ENCODE measurements at regions not wholly inside any gene's neighbourhood (a gene's known extent, or its start where the extent isn't known, plus 50 kb on each side); places are given as distances from the start of the nearest gene placed in this dataset.

- H3K4me3 ChIP-seq = no peak overlapping the region
- ATAC-seq (ENCODE audit: insufficient number of reproducible peaks, low FRiP score, low read depth) (no peak), DNase-seq (ENCODE audit: low spot score) (no peak)
- no peak overlapping the region for H3K27ac ChIP-seq
- no peaks in the 10 kb centered on the region for H3K27me3 ChIP-seq (replicated peaks; ENCODE audit: insufficient read depth)
- TF ChIP-seq, protein P1, sequence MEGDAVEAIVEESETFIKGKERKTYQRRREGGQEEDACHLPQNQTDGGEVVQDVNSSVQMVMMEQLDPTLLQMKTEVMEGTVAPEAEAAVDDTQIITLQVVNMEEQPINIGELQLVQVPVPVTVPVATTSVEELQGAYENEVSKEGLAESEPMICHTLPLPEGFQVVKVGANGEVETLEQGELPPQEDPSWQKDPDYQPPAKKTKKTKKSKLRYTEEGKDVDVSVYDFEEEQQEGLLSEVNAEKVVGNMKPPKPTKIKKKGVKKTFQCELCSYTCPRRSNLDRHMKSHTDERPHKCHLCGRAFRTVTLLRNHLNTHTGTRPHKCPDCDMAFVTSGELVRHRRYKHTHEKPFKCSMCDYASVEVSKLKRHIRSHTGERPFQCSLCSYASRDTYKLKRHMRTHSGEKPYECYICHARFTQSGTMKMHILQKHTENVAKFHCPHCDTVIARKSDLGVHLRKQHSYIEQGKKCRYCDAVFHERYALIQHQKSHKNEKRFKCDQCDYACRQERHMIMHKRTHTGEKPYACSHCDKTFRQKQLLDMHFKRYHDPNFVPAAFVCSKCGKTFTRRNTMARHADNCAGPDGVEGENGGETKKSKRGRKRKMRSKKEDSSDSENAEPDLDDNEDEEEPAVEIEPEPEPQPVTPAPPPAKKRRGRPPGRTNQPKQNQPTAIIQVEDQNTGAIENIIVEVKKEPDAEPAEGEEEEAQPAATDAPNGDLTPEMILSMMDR (IDR thresholded peaks at IDR 0.05) = no peak
- no peaks in the 10 kb centered on the region for H3K36me3 ChIP-seq
- H3K4me1 ChIP-seq (ENCODE audit: control insufficient read depth in 1 of 2, low read depth in 2 of 2) = no peaks in the 10 kb centered on the region
- H3K9me3 ChIP-seq = no peaks in the 10 kb centered on the region
These were observed 447.0 kb downstream of the PLK2 start for GRCh38 chr5:58012801-58013315.

GRCh38 chr5:58012102-58012501, 447.8 kb downstream of the PLK2 start:
- no peak overlapping the region for H3K4me3 ChIP-seq
- no peaks in the 10 kb centered on the region for H3K4me1 ChIP-seq (ENCODE audit: control insufficient read depth in 1 of 2, low read depth in 2 of 2)
- ATAC-seq (ENCODE audit: insufficient number of reproducible peaks, low FRiP score, low read depth) = no peak
- no peaks in the 10 kb centered on the region for H3K27me3 ChIP-seq (replicated peaks; ENCODE audit: insufficient read depth)
- DNase-seq (ENCODE audit: low spot score) = no peak
- H3K36me3 ChIP-seq = no peaks in the 10 kb centered on the region
- no peaks in the 10 kb centered on the region for H3K9me3 ChIP-seq
- no peak overlapping the region for H3K27ac ChIP-seq
- TF ChIP-seq, protein P1 (IDR thresholded peaks at IDR 0.05) = no peak

- Histone ChIP-seq H3K4me3 (no peak overlapping the region), H3K4me1 (ENCODE audit: control insufficient read depth in 1 of 2, low read depth in 2 of 2) (no peaks in the 10 kb centered on the region), H3K27ac (no peak overlapping the region), H3K9me3 (no peaks in the 10 kb centered on the region), H3K27me3 (replicated peaks; ENCODE audit: insufficient read depth) (no peaks in the 10 kb centered on the region), H3K36me3 (no peaks in the 10 kb centered on the region)
- TF ChIP-seq, protein P1 (IDR thresholded peaks at IDR 0.05) = no peak
- ATAC-seq (ENCODE audit: insufficient number of reproducible peaks, low FRiP score, low read depth) = no peak
- DNase-seq (ENCODE audit: low spot score) = no peak
These were observed 448.6 kb downstream of the PLK2 start for GRCh38 chr5:58011301-58011700.

GRCh38 chr5:58009754-58010153, 450.1 kb downstream of the PLK2 start:
- Histone ChIP-seq H3K9me3 (no peaks in the 10 kb centered on the region), H3K4me1 (ENCODE audit: control insufficient read depth in 1 of 2, low read depth in 2 of 2) (no peaks in the 10 kb centered on the region), H3K27me3 (replicated peaks; ENCODE audit: insufficient read depth) (no peaks in the 10 kb centered on the region), H3K27ac (no peak overlapping the region), H3K4me3 (no peak overlapping the region), H3K36me3 (no peaks in the 10 kb centered on the region)
- TF ChIP-seq, protein P1 (IDR thresholded peaks at IDR 0.05) = no peak
- no peak for ATAC-seq (ENCODE audit: insufficient number of reproducible peaks, low FRiP score, low read depth)
- no peak for DNase-seq (ENCODE audit: low spot score)

DNA sequence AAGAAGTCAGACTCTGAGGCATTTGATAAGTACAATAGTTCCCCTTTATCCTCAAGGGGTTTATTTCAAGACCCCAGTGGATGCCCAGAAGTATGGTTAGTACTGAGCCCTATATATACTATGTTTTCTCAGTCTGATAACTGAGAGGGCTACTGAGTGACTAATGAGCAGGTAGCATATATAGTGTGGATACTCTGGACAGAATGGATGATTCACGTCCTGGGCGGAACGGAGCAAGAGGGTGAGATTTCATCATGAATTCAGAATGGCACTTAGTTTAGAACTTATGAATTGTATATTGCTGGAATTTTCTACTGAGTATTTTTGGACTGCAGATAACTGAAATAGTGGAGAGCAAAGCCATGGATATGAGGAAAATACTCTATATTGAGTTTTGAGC, 457.6 kb downstream of the PLK2 start:
- H3K4me3 ChIP-seq = no peak overlapping the region
- ATAC-seq (ENCODE audit: insufficient number of reproducible peaks, low FRiP score, low read depth) (no peak), DNase-seq (ENCODE audit: low spot score) (no peak)
- no peaks in the 10 kb centered on the region for H3K9me3 ChIP-seq
- no peaks in the 10 kb centered on the region for H3K27me3 ChIP-seq (replicated peaks; ENCODE audit: insufficient read depth)
- H3K27ac ChIP-seq = no peak overlapping the region
- TF ChIP-seq, protein P1 (IDR thresholded peaks at IDR 0.05) = no peak
- H3K36me3 ChIP-seq = no peaks in the 10 kb centered on the region
- H3K4me1 ChIP-seq (ENCODE audit: control insufficient read depth in 1 of 2, low read depth in 2 of 2) = no peaks in the 10 kb centered on the region
